Ectodermal cell (in vitro differentiated cells): ENCODE measurements at regions not wholly inside any gene's neighbourhood (a gene's known extent, or its start where the extent isn't known, plus 50 kb on each side); places are given as distances from the start of the nearest gene placed in this dataset.

ENCODE experiments used
- H3K27ac ChIP-seq: 2 replicates; pipeline ENCODE4 v1.7.0; 2013; ENCODE audit warnings: mild to moderate bottlenecking, low read depth, low read length; ENCODE audit not compliant: insufficient read depth, poor library complexity, severe bottlenecking
- H3K27me3 ChIP-seq: 2 replicates; pipeline ENCODE4 v1.7.0; 2013; ENCODE audit warnings: mild to moderate bottlenecking, low read length; ENCODE audit not compliant: insufficient read depth, control insufficient read depth, poor library complexity, severe bottlenecking
- H3K36me3 ChIP-seq: one replicate; pipeline ENCODE4 v1.7.0; 2013; ENCODE audit warnings: low read length; ENCODE audit not compliant: control insufficient read depth, insufficient read depth
- H3K4me1 ChIP-seq: one replicate; pipeline ENCODE4 v1.7.0; 2013; ENCODE audit warnings: low read length; ENCODE audit not compliant: control insufficient read depth, insufficient read depth
- H3K4me3 ChIP-seq: 2 replicates; pipeline ENCODE4 v1.7.0; 2013; ENCODE audit warnings: low read depth, low read length, control low read depth; ENCODE audit not compliant: insufficient read depth
- H3K9me3 ChIP-seq: 2 replicates; pipeline ENCODE4 v1.7.0; 2013; ENCODE audit warnings: mild to moderate bottlenecking, low read length, moderate library complexity; ENCODE audit not compliant: control insufficient read depth
- WGBS, 2 experiments: methylation state at CpG; one replicate each; pipeline ENCODE4 v1.1.7; 2013; ENCODE audit warnings: missing lambda C conversion rate in 2 of 2; 5-methylcytosine and 5-hydroxymethylcytosine counted together

DNA sequence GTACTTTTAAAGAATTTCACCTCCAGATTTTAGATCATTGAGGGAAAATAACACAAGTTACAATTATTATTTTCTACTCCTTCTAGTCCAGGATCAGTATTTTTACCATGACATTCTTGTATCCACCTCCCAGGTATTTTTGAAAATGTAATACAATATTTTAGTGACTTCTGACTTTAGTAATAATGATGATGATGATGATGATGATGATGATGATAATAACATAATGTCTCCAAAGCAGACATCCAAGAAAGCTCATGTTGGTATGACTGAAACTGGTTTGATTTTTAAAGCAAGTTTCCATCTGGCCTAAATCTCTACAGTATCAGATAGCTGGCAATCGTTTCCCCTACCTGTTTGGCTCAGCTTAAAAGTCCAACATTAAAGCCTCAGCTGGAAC lies 140.0 kb upstream of the GULP1 start:
- no peaks in the 10 kb centered on the region for H3K4me1 ChIP-seq
- no peaks in the 10 kb centered on the region for H3K36me3 ChIP-seq
- WGBS, 2 experiments, result 87% methylated on average over 1 of the region's 1 CpG
- no peaks in the 10 kb centered on the region for H3K9me3 ChIP-seq
- H3K27ac ChIP-seq, result no peak overlapping the region
- no peaks in the 10 kb centered on the region for H3K27me3 ChIP-seq
- no peak overlapping the region for H3K4me3 ChIP-seq

DNA sequence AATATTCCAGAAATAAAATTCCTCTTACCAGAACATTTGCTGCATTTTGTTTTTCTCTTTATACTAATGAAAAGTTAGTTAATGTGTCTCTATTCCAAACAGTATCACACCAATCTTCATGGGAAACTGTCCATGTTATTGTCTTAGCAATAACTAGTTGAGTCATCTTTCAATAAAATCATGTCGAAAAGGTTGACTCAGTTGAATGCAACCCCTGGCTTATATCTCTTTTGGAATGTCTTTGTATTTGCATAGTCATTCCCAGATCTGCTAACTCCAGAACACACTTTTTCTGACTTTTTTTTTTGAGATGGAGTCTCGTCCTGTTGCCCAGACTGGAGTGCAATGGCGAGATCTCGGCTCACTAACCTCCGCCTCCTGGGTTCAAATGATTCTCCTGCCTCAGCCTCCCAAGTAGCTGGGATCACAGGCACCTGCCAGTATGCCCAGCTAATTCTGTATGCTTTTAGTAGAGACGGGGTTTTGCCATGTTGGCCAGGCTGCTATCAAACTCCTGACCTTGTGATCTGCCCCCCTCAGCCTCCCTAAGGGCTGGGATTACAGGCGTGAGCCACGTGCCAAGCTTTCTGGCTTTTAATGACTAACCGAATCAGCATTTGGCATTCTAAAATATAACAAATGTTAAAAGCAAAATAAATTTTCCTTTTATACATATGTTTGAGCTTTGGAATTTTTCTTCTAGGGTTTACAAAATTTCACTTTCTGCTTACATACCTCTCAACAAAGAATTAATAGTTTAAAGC lies 133.2 kb upstream of the GULP1 start:
- WGBS, 2 experiments, result 92% methylated on average over 8 to 9 of the region's 9 CpGs
- Histone ChIP-seq H3K36me3 (no peaks in the 10 kb centered on the region), H3K4me1 (no peaks in the 10 kb centered on the region), H3K27ac (no peak overlapping the region), H3K9me3 (no peaks in the 10 kb centered on the region), H3K4me3 (no peak overlapping the region), H3K27me3 (no peaks in the 10 kb centered on the region)

DNA sequence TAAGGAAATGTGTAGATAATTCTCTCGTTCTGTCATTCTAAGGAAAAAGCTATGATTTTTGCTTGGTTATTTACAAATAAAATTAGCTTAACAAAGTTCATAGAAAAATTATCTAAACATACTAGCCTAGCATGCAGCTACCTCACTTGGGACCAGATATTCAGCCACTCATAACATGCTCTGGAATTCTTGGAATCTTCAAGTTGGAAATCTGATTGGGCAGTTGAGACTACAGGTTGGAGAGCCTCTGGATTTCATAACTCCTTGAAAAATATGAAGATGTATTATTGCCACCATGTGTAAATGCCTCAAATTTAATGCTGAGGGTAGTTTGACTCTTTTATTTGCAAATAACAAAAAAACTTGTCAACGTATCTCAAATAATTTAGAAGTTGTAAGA lies 132.2 kb upstream of the GULP1 start:
- Histone ChIP-seq H3K9me3 (no peaks in the 10 kb centered on the region), H3K27ac (no peak overlapping the region), H3K36me3 (no peaks in the 10 kb centered on the region), H3K27me3 (no peaks in the 10 kb centered on the region), H3K4me3 (no peak overlapping the region), H3K4me1 (no peaks in the 10 kb centered on the region)
- WGBS, 2 experiments, result 77% methylated on average over 2 of the region's 2 CpGs; no CpG with 5 or more reads in 1 of the 2 experiments

DNA sequence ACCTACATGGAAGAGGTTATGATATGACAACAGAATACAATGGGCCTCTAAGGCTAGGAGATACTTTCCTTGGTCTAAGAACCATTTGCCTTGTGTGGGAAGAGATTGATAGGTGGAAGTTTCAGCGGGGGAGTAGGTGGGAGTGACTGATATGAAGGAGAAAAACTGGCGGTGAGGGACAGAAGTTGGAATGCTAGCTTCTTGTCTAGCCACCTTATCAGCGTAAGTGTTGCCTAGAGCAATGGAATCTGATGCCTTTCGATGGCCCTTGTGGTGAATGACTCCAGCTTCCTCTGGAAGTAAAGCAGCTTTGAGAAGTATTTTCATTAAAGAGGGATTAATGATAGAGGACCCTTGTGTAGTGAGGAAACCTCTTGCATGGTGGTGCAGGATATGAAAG lies 121.3 kb upstream of the GULP1 start:
- WGBS, 2 experiments, result 94% methylated on average over 4 of the region's 4 CpGs

DNA sequence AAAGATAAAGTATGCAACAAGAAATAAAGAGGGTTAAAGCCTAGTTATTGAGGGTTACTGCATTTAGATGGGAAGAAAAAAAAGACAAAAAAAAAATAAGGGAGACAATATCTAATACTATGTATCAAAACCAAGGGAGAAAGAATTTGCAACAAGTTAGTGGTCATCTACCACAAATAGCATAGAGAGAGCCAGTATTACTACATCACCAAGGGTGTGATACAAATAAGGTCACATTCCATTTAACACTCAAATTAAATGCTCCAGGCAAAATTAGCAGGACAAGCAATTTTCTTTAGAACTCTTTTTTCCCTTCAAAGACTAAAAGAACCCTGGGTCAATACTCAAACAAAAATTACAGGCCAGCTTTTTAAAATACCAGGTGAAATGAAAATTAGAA lies 115.1 kb upstream of the GULP1 start:
- no peaks in the 10 kb centered on the region for H3K36me3 ChIP-seq
- no peaks in the 10 kb centered on the region for H3K9me3 ChIP-seq
- H3K27me3 ChIP-seq, result no peaks in the 10 kb centered on the region

More for the DNA sequence above, 121.3 kb upstream of the GULP1 start:
- Histone ChIP-seq H3K27me3 (no peaks in the 10 kb centered on the region), H3K4me1 (no peaks in the 10 kb centered on the region), H3K27ac (no peak overlapping the region), H3K36me3 (no peaks in the 10 kb centered on the region), H3K4me3 (no peak overlapping the region), H3K9me3 (no peaks in the 10 kb centered on the region)

DNA sequence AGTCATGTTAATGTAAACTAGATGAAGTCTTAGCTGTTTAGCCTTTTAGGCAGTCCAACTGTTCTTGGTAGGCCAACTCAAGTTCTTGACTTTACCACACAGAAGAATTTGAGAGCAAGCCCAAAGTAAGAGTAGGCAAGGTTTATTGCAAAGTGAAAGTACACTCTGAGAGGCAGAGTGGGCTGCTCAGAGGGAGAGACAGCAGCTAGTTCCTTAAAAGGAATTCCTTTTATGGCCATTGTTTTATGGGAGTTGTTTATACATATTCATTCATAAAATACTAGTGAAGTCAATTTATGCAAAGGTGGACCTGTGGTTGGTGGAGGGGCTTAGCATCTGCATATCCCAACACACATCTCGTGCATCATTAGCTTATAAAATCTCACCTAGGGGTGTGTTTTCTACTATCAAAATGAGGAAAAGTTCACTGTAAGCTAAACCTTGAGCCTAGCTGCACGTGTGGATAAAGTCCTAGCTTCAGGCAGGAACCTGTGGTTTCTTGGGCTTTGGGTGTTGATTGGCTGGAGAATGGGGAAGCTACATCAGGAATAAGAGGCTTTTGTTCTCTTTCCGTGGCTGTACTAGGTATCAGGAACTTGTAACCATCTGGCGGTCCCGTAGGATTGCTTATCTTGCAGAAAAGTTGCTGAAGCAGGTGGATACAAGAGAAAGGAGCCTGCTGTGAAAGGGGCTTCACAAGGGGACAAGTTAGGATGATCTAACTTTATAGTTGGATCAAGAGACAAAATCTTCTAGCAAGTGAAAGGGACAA lies 110.4 kb upstream of the GULP1 start:
- no peaks in the 10 kb centered on the region for H3K9me3 ChIP-seq
- WGBS, 2 experiments, result 50 to 55% methylated on average over 5 of the region's 5 CpGs

More for the DNA sequence above, 115.1 kb upstream of the GULP1 start:
- Histone ChIP-seq H3K4me3 (no peak overlapping the region), H3K27ac (no peak overlapping the region), H3K4me1 (peaks cover 1% of the 10 kb centered on the region)

DNA sequence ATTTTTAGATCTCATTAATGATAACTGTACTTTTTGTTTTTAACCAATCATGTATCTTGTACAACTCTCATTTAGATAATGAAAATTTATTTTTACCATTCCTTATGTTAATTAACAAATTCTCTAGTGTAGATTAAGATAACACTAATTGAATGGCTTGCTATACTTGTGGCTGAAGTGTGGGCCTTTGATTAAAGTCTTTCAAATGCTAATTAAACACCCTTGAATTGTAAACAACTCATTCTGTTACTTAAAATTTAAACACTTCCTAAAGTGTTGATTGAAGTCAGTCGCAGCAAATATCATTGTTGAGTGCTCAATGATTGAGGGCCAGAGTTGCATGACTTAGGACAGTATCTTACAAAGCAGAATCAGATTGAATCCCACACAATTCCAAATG lies 109.8 kb upstream of the GULP1 start:
- H3K9me3 ChIP-seq, result no peaks in the 10 kb centered on the region
- 26 to 27% methylated on average over 1 of the region's 1 CpG for WGBS, 2 experiments
- H3K27ac ChIP-seq, result no peak overlapping the region
- no peaks in the 10 kb centered on the region for H3K36me3 ChIP-seq
- no peaks in the 10 kb centered on the region for H3K27me3 ChIP-seq
- H3K4me1 ChIP-seq, result peaks cover 4% of the 10 kb centered on the region
- H3K4me3 ChIP-seq, result no peak overlapping the region

More for the DNA sequence above, 110.4 kb upstream of the GULP1 start:
- Histone ChIP-seq H3K4me3 (no peak overlapping the region), H3K27me3 (no peaks in the 10 kb centered on the region), H3K4me1 (peaks cover 4% of the 10 kb centered on the region), H3K36me3 (no peaks in the 10 kb centered on the region), H3K27ac (no peak overlapping the region)

DNA sequence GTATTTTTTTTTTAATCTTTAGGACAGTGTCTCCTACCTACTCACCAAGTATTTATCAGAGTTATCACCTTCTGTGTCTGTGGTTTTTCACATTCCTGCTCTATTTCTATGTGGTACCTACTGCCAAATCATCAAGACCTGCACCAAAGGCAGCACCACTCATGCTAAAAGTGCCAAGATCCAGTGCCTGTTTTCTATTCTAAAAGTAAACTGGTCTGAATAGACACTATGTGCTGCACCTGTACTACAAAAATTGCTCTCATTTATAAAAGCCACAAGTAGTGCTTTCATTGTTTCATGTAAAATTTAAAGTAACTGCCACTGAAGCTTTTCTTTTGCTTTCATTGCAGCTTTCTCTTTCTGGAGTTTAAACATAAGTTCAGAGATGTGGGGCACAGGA lies 103.9 kb upstream of the GULP1 start:
- H3K27me3 ChIP-seq, result no peaks in the 10 kb centered on the region
- H3K36me3 ChIP-seq, result no peaks in the 10 kb centered on the region
- no peak overlapping the region for H3K4me3 ChIP-seq
- H3K27ac ChIP-seq, result no peak overlapping the region
- H3K9me3 ChIP-seq, result no peaks in the 10 kb centered on the region
- no peaks in the 10 kb centered on the region for H3K4me1 ChIP-seq

DNA sequence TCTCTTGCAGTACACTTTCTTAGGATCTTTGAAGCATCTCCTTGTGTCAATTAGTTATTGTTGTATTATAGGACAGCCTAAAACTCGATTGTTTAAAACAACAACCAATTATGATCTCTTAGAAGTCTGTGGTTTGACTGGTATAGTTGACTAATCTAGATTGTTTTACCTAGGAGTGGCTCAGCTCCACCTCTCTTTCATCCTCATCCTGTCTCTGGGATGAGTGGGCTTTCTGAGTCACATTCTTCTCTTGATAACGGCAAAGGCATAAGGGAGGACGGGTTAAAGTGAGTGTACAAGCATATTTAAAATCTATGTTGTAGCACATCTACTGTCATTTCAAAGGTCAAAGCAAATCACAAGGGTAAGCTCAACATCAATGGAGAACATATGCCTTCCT lies 102.3 kb upstream of the GULP1 start:
- Histone ChIP-seq H3K36me3 (no peaks in the 10 kb centered on the region), H3K4me3 (no peak overlapping the region), H3K9me3 (no peaks in the 10 kb centered on the region), H3K27ac (no peak overlapping the region), H3K27me3 (no peaks in the 10 kb centered on the region), H3K4me1 (no peaks in the 10 kb centered on the region)
- WGBS, 2 experiments, result 90% methylated on average over 3 of the region's 3 CpGs; no CpG with 5 or more reads in 1 of the 2 experiments

DNA sequence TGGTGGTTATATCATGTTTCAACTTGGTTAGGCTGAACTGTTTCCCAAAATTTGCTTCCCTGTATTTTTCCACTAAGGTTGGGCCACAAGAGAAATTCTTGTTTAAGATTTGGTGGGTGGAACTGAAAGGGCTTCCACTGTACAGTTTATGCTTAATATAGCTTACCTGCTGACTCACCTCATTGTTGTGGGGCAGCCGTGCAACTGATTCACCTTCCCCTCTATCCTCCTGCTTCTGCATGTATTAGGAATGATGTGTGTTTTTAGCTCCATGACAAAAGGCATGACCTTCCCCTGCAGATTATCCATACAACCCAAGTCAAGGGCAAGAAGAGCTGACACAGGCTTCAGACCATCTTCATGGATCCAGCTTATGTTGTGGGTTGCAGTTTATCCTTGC lies 98.4 kb upstream of the GULP1 start:
- H3K9me3 ChIP-seq, result no peaks in the 10 kb centered on the region
- no peaks in the 10 kb centered on the region for H3K4me1 ChIP-seq
- no peaks in the 10 kb centered on the region for H3K27me3 ChIP-seq
- no peaks in the 10 kb centered on the region for H3K36me3 ChIP-seq
- no peak overlapping the region for H3K27ac ChIP-seq
- WGBS, 2 experiments, result 83 to 92% methylated on average over 1 of the region's 1 CpG
- H3K4me3 ChIP-seq, result no peak overlapping the region
